HG02981 (cell line): ENCODE measurements at regions not wholly inside any gene's neighbourhood (a gene's known extent, or its start where the extent isn't known, plus 50 kb on each side); places are given as distances from the start of the nearest gene placed in this dataset.

ENCODE experiments used
- ATAC-seq: cut with Tn5 transposase; IDR thresholded peaks from one replicate; pipeline ENCODE4 v1.9.1; 2021; ENCODE audit warnings: mild to moderate bottlenecking, moderate library complexity; ENCODE audit not compliant: unreplicated experiment

DNA sequence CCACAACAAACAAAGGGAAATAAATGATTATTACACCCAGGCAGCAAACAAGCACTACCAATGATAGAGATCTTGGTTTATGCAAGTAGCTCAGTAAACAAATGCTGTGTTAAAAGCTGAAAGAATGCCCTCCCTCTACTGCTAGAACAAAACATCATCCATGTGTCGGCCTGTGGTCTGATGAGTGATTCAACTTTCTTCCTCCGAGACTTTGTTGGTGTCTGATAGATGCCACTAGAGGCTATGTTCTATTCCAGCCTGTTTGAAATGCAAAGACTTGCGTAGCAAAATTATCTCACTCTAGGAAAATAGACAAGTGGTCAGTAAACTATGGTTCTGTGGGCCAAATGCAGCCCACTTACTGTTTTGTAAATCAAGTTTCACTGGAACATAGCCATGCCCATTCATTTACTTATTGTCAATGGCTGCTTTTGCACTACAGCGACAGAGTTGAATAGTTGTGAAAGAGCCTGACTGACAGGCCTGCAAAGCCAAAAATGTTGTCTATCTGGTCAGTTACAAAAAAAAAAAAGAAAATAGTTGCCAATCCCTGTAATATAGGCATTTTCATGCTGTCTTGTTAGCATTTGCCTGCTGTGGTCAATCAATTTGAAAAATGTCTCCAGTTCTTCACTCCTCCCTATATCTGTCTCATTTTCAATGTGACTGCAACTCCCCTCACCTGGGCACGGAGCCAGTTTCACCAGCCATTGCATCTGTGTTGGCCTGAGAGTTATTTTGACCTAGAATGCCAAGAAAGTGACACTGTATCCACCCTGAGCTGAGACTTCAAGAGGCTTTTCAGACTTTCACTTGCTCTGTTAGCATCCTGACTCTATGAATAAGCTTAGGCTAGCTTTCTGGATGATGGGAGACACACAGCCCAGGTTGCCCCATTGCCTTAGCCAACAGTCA, 544.6 kb upstream of the BTBD3 start:
- ATAC-seq: no peak

DNA sequence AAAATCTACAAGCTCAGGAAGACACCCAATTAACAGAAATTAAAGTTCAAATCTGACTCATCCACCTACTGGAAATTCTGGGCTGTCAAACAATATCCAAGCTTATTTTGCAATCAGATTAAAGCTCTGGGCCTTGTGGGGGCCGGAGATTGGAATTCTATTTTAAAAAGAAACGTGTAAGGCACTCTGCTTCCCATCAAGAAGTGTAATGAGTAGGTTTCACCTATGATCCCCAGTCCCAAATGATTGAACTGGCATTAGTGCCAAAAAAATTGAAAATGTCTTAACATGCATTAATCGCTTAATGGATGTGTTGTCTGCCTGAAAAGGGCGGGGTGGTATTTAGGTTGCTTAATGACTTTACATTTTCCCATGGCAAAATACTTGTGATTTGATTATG, 542.4 kb upstream of the BTBD3 start:
- ATAC-seq: no peak

DNA sequence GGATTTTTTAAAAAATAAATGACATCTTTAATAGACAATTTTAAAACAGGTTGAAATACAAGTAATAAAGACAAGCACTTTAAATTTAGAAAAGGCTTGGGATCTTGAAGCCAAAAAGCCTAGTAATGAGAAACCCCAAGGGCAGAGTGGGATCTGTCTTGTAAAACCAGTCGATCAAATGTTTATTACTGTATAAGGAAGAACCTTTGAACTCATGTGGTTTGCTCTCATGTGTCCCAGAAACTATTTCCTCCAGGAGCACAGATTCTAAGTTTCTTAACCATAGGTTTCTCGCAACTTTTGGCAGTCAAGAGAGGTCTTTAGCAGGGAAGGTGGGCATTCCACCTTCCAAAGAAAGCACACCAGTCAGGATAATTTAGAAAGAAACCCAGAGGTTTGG, 541.7 kb upstream of the BTBD3 start:
- no peak for ATAC-seq

DNA sequence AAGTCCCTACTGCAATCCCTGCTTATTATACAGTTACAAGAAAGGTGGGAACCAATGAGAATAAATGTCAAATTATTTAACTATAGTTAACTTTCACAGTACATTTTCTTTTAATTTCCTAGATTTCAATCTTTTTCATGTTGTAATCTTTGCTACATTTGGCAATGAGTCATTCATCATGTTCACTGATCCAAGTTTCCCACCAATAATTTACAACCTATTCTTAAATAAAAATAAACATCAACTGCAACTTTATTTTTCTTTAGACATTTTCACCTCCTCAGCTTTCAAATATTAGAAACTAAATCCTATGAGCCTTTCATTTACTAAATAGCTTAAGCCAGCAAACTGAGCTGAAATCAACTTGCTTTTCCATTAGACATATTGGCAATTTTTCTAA, 541.3 kb upstream of the BTBD3 start:
- ATAC-seq: no peak

DNA sequence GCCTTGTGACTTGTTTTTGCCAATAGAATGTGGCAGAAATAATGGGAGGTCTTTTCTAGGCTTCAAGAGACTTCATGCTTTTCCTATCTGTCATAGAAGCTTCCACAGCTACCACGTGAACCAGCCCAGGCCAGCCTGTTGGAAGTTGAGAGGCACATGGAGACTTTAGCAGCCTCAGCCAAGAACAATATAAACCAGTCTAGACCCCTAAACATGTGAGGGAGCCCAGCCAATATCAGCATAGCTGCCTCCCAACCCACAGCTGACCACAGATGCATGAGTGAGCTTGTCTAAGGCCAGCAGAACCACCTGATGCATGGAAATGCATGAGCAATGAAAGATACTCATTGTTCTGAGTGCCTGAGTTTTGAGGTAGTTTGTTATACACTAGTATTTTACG, 540.7 kb upstream of the BTBD3 start:
- no peak for ATAC-seq

DNA sequence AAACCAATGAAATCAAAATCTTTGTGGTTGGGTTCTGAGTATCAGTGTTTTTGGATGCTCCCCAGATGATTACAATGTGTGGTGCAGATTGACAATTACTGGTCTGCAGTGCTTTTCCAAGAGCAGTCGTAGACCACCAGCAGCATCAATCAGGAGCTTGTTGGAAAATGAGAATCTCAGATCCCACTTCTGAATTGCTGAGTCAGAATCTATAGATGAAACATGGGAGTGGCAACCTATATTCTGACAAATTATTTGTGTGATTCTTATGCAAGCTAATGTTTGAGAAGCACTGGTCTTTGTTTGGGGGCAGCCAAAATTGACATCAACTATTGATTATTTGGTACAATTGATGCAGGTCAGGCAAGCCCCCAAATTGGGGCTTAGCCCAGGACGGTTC, 539.9 kb upstream of the BTBD3 start:
- ATAC-seq: no peak

DNA sequence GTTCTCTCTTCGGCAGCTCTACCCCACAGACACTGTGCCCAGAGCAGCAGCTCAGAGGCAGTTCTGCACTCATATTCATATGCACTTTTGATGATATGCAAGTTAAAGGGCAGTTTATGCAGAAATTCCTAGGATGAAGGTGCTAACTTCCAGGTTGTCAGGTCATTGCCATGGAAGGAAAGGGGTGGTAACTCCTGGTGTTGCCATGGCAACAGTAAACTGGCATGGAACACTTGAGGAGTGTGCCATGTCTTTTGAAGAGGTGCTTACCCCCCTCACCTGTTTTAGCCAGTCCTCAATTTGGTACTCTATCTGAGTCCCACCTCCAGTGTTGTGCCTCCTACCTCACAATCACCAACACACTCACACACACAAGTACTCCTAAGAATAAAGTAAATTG, 539.4 kb upstream of the BTBD3 start:
- ATAC-seq: no peak

DNA sequence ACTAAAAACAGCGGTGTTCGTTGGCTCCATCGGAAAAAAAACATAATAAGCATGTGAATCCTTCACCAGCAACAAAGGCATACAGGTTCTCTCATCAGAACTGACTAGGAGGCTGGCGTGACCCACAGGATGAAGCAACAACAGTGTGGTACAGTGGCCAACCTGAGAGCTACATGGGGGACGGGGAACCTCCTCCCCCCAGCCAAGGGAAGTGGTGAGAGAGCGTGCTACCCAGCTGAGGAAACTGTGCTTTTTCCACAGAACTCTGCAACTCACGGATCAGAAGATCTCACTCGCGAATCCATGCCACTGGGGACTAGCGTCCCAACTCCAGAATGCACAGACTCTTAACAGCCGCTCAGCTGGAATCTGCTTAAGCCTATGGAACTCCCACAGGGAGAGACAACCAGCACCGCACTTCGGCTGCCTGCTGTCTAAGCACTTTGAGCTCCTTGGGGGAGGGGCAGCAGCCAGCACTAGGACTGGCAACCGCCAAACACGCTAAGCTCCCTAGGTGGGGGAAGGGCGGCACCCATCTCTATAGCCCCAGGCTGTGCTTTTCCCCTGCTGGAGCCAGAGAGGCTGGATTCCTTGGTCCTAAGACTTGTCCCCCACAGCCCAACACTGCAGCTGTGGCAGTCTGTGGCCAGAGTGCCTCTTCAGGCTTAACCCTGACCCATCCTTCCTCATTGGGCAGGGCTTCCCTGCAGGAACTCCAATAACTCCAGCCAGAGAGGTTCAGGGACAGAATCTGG, 538.3 kb upstream of the BTBD3 start:
- ATAC-seq: no peak

DNA sequence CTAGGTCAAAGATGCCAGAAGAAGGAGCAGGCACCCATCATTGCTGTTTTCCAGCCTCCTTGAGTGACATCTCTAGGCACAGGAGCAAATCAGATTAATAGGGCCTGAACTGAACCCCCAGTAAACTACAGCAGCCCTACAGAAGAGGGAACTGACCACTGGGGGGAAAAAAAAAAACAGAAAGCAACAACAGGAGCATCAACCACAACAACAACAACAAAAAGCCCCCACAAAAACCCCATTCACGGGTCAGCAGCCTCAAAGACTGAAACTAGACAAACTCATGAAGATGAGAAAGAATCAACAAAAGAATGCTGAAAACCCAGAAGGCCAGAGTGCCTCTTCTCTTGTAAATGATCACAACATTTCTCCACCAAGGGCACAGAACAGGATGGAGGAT, 537.4 kb upstream of the BTBD3 start:
- peak; percentile 59 for ATAC-seq

DNA sequence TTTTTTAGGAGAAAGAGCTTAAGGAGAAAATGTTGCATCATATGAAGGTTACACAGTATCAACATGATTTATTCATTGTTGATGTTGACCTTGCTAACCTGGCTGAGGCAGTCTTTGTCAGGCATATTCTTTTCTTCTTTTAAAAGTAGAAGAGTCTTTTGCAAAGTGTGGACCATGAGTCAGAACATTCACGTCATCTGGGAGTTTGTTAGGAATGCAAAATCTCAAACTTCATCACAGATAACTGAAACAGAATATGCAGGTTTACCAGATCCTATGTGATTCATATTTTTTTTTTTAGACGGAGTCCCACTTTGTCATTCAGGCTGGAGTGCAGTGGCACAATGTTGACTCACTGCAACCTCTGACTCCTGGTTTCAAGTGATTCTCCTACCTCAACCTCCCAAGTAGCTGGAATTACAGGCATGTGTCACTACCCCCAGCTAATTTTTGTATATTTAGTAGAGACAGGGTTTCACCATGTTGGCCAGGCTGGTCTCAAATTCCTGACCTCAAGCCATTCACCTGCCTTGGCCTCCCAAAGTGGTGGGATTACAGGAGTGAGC, 530.4 kb upstream of the BTBD3 start:
- no peak for ATAC-seq

DNA sequence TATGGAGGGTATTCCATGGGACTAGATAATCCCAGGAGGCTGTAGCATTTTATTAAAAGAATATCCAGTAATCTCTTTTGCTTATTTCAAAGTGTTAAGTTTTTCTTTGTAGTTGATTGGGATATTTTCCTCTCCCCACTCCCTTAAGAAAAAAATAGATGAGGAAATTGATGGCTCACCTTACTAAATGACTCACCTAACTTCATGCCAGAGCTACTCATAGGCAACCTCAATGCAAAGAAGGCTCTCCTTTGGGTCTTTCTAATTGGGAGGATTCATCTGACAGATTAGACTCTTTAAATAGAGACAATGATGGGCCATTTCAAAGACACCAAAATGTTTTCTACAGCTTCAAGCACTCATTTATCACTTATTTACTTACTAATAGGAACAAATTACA, 528.5 kb upstream of the BTBD3 start:
- ATAC-seq: no peak

DNA sequence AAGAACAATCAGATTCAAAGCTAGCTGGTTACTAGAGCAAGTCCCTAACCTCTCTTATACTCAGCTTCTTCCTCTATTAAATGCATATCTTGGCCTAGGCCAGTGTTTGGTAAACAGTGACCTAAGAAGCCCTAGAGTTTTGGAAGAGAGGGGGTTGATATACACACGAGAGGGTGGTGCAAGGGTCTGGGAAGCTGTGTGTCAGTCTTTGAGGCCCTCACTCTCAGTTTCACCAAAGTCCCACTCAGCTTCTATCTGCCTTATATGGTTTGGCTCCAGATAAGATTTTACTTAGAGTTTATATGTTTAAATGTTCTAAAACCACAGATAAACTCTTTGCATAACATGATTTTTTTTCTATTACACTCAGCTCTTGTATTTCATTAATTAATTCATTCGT, 526.1 kb upstream of the BTBD3 start:
- no peak for ATAC-seq

DNA sequence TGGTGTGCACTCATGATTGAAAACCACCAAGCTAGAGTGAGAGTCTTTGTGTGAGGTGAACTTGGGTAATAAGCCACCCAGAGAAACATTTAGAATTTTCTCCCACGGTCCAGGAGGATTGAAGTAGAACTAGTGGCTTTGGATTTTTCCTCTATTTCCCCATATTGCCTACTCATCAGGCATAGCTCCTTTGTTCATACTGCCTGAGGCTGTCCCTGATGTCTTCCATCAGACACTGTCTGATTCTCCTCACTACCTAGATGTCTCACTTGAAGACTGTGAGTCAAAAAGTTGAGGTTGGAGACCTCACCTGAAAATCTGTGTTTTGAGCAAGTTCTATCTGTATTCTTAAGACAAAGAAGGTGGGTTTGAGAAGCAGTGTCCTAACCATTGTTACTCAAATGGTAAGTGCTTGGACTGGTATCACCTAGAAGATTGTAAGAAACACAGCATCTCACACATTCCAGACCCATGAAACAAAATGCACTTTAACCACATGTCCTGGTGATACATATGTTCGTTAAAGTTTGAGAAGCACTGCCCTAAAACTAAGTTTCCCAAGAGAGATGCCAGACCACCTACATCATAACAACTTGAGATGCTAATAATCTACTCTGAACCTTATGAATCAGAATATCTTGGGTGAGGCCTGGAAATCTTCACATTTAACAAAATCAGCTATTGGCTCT, 523.4 kb upstream of the BTBD3 start:
- no peak for ATAC-seq

DNA sequence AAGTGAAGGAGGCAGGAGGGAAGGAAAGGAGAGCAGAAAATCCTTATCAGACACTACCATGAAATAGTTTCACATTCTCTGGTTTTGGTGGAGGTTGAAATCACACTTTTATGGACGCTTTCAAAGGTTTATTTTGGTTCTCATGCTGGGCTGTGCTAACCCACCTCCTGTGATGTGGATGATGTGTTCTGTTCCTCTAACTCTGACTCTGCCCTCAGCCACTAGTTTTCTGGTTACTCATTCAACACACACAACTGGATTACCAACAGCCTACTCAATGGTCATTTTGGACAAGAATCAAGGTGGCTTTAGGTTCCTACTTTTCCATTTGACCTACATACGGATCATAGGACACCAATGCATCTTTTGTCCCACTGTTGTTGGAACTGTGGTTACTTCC, 522.1 kb upstream of the BTBD3 start:
- no peak for ATAC-seq

DNA sequence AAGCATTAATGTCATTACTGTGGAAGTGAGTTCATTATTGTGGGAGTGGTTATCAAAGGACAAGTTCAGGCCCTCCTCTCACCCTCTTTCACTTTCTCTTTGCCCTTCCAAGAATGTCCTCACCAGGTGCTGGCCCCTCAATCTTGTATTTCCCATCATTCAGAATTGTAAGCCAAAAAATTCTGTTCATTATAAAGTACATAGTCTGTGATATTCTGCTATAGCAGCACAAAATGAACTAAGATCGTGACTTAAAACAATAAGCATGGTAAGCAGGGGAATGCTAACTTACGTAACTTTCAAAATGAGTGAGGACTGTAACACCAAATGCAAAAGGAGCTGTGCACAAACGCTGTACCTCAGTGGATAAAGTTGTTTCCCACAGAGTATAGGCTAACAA, 515.7 kb upstream of the BTBD3 start:
- no peak for ATAC-seq

DNA sequence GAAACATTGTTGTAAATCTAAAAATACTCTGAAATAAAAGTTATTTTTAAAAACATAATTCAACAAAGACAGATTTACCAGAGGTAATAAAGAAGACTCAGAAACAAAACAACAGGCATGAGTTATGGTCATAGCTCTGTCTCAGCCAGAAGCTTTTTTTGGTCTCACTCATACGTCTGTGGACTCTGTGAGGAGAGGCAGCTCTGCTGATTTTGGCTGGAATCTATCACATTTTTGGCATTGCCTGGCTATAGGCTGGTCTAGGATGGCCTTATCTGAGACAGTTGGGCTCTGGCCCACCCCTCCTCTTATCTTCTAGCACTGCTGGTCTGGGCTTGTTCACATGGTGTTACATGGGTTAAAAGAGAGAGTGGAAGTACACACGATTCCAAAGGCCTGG, 514.0 kb upstream of the BTBD3 start:
- ATAC-seq: no peak

DNA sequence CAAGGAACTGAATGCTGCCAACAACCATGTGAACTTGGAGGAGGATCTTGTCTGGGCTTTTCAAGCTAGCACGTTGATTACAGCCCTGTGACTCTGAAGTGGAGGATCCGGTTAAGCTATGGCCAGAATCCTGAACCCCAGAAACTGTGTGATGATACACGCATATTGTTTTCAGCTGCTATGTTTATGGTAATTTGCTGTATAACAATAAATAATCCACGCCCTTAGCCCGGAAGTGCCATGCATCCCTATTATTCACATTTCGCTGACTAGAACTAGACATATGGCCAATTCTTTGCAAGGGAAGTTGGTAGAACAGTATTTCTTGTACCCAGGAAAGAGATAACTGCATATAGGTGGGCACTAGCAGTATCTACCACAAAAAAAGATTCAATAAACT, 510.8 kb upstream of the BTBD3 start:
- no peak for ATAC-seq

DNA sequence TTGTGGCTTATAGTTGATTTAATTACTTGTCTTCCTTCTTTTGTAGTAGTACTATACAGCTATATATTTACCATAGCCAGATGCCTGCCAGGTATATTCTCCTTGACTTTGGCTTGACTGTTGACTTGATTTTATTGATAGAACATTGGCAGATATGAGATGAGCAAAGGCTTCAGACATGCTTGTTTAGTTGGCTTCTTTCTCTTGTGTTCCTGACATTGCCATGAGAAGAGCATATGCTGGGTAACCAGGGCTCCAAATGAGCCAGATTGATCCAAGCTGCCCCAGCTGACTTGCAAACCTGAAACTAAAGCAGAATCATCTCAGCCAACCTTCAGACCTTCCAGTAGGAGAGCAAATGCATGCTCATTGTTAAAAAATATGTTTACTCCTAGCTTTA, 508.1 kb upstream of the BTBD3 start:
- ATAC-seq: no peak

DNA sequence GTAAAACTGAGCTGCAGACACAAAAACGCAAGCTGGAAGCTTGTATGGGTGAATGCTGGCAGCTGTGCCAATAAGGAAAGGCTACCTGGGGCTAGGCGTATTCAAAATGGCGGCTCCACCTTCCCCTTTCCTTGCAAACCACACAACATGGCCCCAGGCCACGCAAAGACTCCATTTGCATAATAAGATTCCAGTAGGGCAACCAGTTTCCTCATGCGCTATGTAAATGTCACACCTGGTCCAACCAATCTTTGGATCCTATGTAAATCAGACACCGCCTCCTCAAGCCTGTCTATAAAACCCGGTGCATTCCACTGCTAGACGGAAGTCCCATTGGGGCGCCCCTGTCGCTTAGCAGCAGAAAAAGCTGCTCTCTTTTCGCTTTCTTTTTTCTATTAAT, 505.9 kb upstream of the BTBD3 start:
- ATAC-seq: no peak

DNA sequence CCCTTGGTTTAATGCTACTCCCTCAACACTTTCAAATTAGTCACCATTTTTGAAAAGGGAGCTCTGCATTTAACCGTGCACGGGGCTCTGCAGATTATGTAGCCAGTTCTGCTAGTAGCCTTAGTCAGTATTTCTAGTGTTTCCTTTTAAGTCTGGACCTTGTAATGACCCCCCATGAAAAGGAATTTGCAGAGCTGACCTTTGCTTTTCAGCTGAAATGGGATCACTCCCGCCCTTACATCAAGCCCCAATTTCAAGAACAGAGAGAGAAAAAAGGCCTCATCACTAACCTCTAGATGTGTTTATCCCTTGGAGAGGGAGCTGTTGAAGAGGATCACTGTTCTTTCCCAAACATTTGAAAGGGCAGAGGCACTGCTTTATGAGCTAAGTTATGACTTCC, 490.7 kb upstream of the BTBD3 start:
- ATAC-seq: no peak

DNA sequence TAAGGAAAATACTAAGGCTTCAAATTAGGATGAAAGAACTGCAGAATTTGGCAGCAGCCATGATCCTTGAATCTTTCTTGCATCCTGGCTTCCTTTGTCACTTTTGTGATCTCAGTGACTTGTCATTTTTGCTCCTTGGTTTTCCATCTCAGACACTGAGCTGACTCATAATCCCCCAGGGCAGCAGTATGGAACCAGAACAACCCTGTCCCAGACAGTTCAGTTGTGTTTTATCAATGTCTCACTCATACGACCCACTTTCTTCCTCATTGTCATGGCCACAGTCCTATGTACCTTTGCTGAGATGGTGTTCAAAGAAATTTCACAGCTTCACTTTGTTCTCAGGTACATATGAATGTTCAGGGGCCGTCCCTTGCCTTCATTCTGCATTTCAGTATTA, 488.5 kb upstream of the BTBD3 start:
- no peak for ATAC-seq
